CD4-positive, CD25-positive, alpha-beta regulatory T cell (primary cell): ENCODE measurements at regions not wholly inside any gene's neighbourhood (a gene's known extent, or its start where the extent isn't known, plus 50 kb on each side); places are given as distances from the start of the nearest gene placed in this dataset.

Experiments
- ATAC-seq, 2 donors: fragments of 150-1000 bp; cut with Tn5 transposase; one replicate each; pipeline ENCODE4 v1.10.0; 2021; ENCODE audit warnings: low read depth in 2 of 2, moderate number of reproducible peaks in 2 of 2, moderate library complexity in 1 of 2
- DNase-seq, 3 donors: peaks; one replicate each; pipeline versions ENCODE4 v3.0.0 to v3.0.0-alpha.2; 2012 to 2022; ENCODE audit warnings: mixed read lengths in 1 of 3
- H3K27ac ChIP-seq: one replicate; pipeline ENCODE4 v1.7.0; 2013; ENCODE audit warnings: mild to moderate bottlenecking, low read length; ENCODE audit not compliant: insufficient read depth, poor library complexity, severe bottlenecking
- H3K27me3 ChIP-seq: one replicate; pipeline ENCODE4 v1.7.0; 2013; ENCODE audit warnings: low read length; ENCODE audit not compliant: control insufficient read depth, insufficient read depth
- H3K36me3 ChIP-seq: one replicate; pipeline ENCODE4 v1.7.0; 2013; ENCODE audit warnings: mild to moderate bottlenecking, low read length, moderate library complexity; ENCODE audit not compliant: control insufficient read depth, insufficient read depth
- H3K4me1 ChIP-seq: 2 replicates; pipeline ENCODE4 v1.7.0; 2013; ENCODE audit warnings: mild to moderate bottlenecking, low read length; ENCODE audit not compliant: insufficient read depth, control insufficient read depth, poor library complexity, severe bottlenecking
- H3K4me3 ChIP-seq: one replicate; pipeline ENCODE4 v1.7.0; 2013; ENCODE audit warnings: low read depth, mild to moderate bottlenecking, low read length, moderate library complexity
- H3K9me3 ChIP-seq, 2 experiments: 1 replicate in 1 of 2; 2 replicates in 1 of 2; pipeline ENCODE4 v1.7.0; 2013; ENCODE audit warnings: low read length in 2 of 2, mild to moderate bottlenecking in 1 of 2, moderate library complexity in 1 of 2; ENCODE audit not compliant: control insufficient read depth in 2 of 2
- H3K27ac Mint-ChIP-seq, 3 donors: one replicate each; pipeline ENCODE4 v1.8.0; 2020 to 2022; ENCODE audit warnings: mild to moderate bottlenecking in 3 of 3, mixed read lengths in 3 of 3, moderate library complexity in 2 of 3
- H3K27me3 Mint-ChIP-seq: one replicate; pipeline ENCODE4 v1.8.0; 2022; ENCODE audit warnings: mild to moderate bottlenecking, mixed read lengths
- H3K36me3 Mint-ChIP-seq: one replicate; pipeline ENCODE4 v1.8.0; 2020; ENCODE audit warnings: mixed read lengths
- H3K4me1 Mint-ChIP-seq, 4 donors: one replicate each; pipeline ENCODE4 v1.8.0; 2020 to 2022; ENCODE audit warnings: mixed read lengths in 4 of 4, mild to moderate bottlenecking in 1 of 4
- H3K4me3 Mint-ChIP-seq, 4 donors: one replicate each; pipeline ENCODE4 v1.8.0; 2020 to 2022; ENCODE audit warnings: mild to moderate bottlenecking in 4 of 4, mixed read lengths in 4 of 4, moderate library complexity in 3 of 4
- H3K9me3 Mint-ChIP-seq, 7 donors: one replicate each; pipeline ENCODE4 v1.8.0; 2020 to 2022; ENCODE audit warnings: mixed read lengths in 7 of 7, mild to moderate bottlenecking in 3 of 7, moderate library complexity in 2 of 7

- Mint-ChIP-seq H3K27ac (no peak overlapping the region), H3K9me3 (peaks cover 0 to 4% (median 0%) of the 10 kb centered on the region in 7 donors), H3K27me3 (no peaks in the 10 kb centered on the region), H3K4me3 (no peak overlapping the region), H3K4me1 (no peaks in the 10 kb centered on the region), H3K36me3 (no peaks in the 10 kb centered on the region)
- Histone ChIP-seq H3K36me3 (no peaks in the 10 kb centered on the region), H3K4me1 (no peaks in the 10 kb centered on the region), H3K27ac (no peak overlapping the region), H3K27me3 (no peaks in the 10 kb centered on the region), H3K9me3 (no peaks in the 10 kb centered on the region), H3K4me3 (no peak overlapping the region)
- ATAC-seq (no peak), DNase-seq (no peak)
Measured at GRCh38 chrX:95718746-95719145, 965.9 kb upstream of the DIAPH2 start.

- no peak for ATAC-seq
- no peak overlapping the region for H3K27ac ChIP-seq
Measured at GRCh38 chrX:95721011-95721410, 963.6 kb upstream of the DIAPH2 start.

GRCh38 chrX:95728446-95728845 is 956.2 kb upstream of the DIAPH2 start:
- H3K9me3 Mint-ChIP-seq, result no peaks in the 10 kb centered on the region
- H3K4me3 Mint-ChIP-seq, result no peak overlapping the region
- H3K4me1 Mint-ChIP-seq, result no peaks in the 10 kb centered on the region
- DNase-seq, result no peak
- H3K36me3 Mint-ChIP-seq, result no peaks in the 10 kb centered on the region
- no peaks in the 10 kb centered on the region for H3K27me3 Mint-ChIP-seq
- H3K4me1 ChIP-seq, result no peaks in the 10 kb centered on the region
- H3K27ac ChIP-seq, result no peak overlapping the region
- no peaks in the 10 kb centered on the region for H3K9me3 ChIP-seq
- no peak for ATAC-seq
- no peak overlapping the region for H3K27ac Mint-ChIP-seq
- H3K27me3 ChIP-seq, result no peaks in the 10 kb centered on the region
- H3K4me3 ChIP-seq, result no peak overlapping the region
- no peaks in the 10 kb centered on the region for H3K36me3 ChIP-seq

More at GRCh38 chrX:95721011-95721410, 963.6 kb upstream of the DIAPH2 start:
- Mint-ChIP-seq H3K9me3 (peaks cover 0 to 4% (median 0%) of the 10 kb centered on the region in 7 donors), H3K27ac (no peak overlapping the region), H3K27me3 (no peaks in the 10 kb centered on the region), H3K36me3 (no peaks in the 10 kb centered on the region), H3K4me1 (no peaks in the 10 kb centered on the region), H3K4me3 (no peak overlapping the region)
- H3K27me3 ChIP-seq, result no peaks in the 10 kb centered on the region
- H3K4me1 ChIP-seq, result no peaks in the 10 kb centered on the region
- no peak overlapping the region for H3K4me3 ChIP-seq
- no peaks in the 10 kb centered on the region for H3K9me3 ChIP-seq
- no peaks in the 10 kb centered on the region for H3K36me3 ChIP-seq
- no peak for DNase-seq

- no peaks in the 10 kb centered on the region for H3K36me3 Mint-ChIP-seq
- no peak overlapping the region for H3K27ac Mint-ChIP-seq
Measured at GRCh38 chrX:95729401-95729800, 955.2 kb upstream of the DIAPH2 start.

GRCh38 chrX:95733426-95733825 is 951.2 kb upstream of the DIAPH2 start:
- H3K4me1 Mint-ChIP-seq, result no peaks in the 10 kb centered on the region
- H3K9me3 Mint-ChIP-seq, result peaks cover 0 to 2% (median 0%) of the 10 kb centered on the region in 7 donors
- no peak for ATAC-seq
- no peaks in the 10 kb centered on the region for H3K36me3 Mint-ChIP-seq
- no peak overlapping the region for H3K27ac ChIP-seq
- no peak overlapping the region for H3K27ac Mint-ChIP-seq
- H3K4me3 Mint-ChIP-seq, result no peak overlapping the region
- no peak overlapping the region for H3K4me3 ChIP-seq
- no peaks in the 10 kb centered on the region for H3K4me1 ChIP-seq
- no peaks in the 10 kb centered on the region for H3K27me3 Mint-ChIP-seq
- no peak for DNase-seq
- no peaks in the 10 kb centered on the region for H3K36me3 ChIP-seq
- no peaks in the 10 kb centered on the region for H3K27me3 ChIP-seq
- H3K9me3 ChIP-seq, result no peaks in the 10 kb centered on the region

More at GRCh38 chrX:95729401-95729800, 955.2 kb upstream of the DIAPH2 start:
- H3K4me1 Mint-ChIP-seq, result no peaks in the 10 kb centered on the region
- H3K4me3 Mint-ChIP-seq, result no peak overlapping the region
- DNase-seq, result no peak
- no peaks in the 10 kb centered on the region for H3K27me3 ChIP-seq
- H3K9me3 Mint-ChIP-seq, result no peaks in the 10 kb centered on the region
- no peaks in the 10 kb centered on the region for H3K9me3 ChIP-seq
- no peak overlapping the region for H3K4me3 ChIP-seq
- no peak for ATAC-seq
- no peaks in the 10 kb centered on the region for H3K4me1 ChIP-seq
- H3K36me3 ChIP-seq, result no peaks in the 10 kb centered on the region
- H3K27ac ChIP-seq, result no peak overlapping the region
- no peaks in the 10 kb centered on the region for H3K27me3 Mint-ChIP-seq

GRCh38 chrX:95754411-95754810 is 930.2 kb upstream of the DIAPH2 start:
- no peaks in the 10 kb centered on the region for H3K4me1 Mint-ChIP-seq
- DNase-seq (no peak), ATAC-seq (no peak)
- Histone ChIP-seq H3K9me3 (no peaks in the 10 kb centered on the region), H3K27ac (no peak overlapping the region), H3K27me3 (no peaks in the 10 kb centered on the region), H3K36me3 (no peaks in the 10 kb centered on the region), H3K4me1 (no peaks in the 10 kb centered on the region), H3K4me3 (no peak overlapping the region)
- H3K4me3 Mint-ChIP-seq, result no peak overlapping the region
- H3K36me3 Mint-ChIP-seq, result no peaks in the 10 kb centered on the region
- H3K27ac Mint-ChIP-seq, result no peak overlapping the region
- H3K27me3 Mint-ChIP-seq, result no peaks in the 10 kb centered on the region
- peaks cover 0 to 4% (median 2%) of the 10 kb centered on the region in 7 donors for H3K9me3 Mint-ChIP-seq

- DNase-seq (no peak), ATAC-seq (no peak)
- Mint-ChIP-seq H3K27ac (no peak overlapping the region), H3K4me1 (no peaks in the 10 kb centered on the region), H3K9me3 (peaks cover 0 to 4% (median 1%) of the 10 kb centered on the region in 7 donors), H3K27me3 (no peaks in the 10 kb centered on the region), H3K36me3 (no peaks in the 10 kb centered on the region), H3K4me3 (no peak overlapping the region)
- H3K36me3 ChIP-seq, result no peaks in the 10 kb centered on the region
- no peaks in the 10 kb centered on the region for H3K27me3 ChIP-seq
- no peak overlapping the region for H3K27ac ChIP-seq
- H3K4me3 ChIP-seq, result no peak overlapping the region
- no peaks in the 10 kb centered on the region for H3K9me3 ChIP-seq
- H3K4me1 ChIP-seq, result no peaks in the 10 kb centered on the region
Measured at GRCh38 chrX:95760356-95760755, 924.3 kb upstream of the DIAPH2 start.

- Histone ChIP-seq H3K27me3 (no peaks in the 10 kb centered on the region), H3K9me3 (no peaks in the 10 kb centered on the region), H3K4me3 (no peak overlapping the region), H3K36me3 (no peaks in the 10 kb centered on the region), H3K27ac (no peak overlapping the region), H3K4me1 (no peaks in the 10 kb centered on the region)
- Mint-ChIP-seq H3K4me3 (no peak overlapping the region), H3K36me3 (no peaks in the 10 kb centered on the region), H3K4me1 (no peaks in the 10 kb centered on the region), H3K27ac (no peak overlapping the region), H3K27me3 (no peaks in the 10 kb centered on the region), H3K9me3 (peaks cover 0 to 4% (median 0%) of the 10 kb centered on the region in 7 donors)
- no peak for ATAC-seq
- no peak for DNase-seq
Measured at GRCh38 chrX:95762716-95763115, 921.9 kb upstream of the DIAPH2 start.
